ENCODE measurements at regions not wholly inside any gene's neighbourhood (a gene's known extent, or its start where the extent isn't known, plus 50 kb on each side); places are given as distances from the start of the nearest gene placed in this dataset.

GRCh38 chr1:4121293-4121684 is 221.2 kb upstream of the C1orf174 start:
- no CpG with 5 or more reads among the region's 8 CpGs for WGBS (ENCODE audit: extremely low coverage, insufficient coverage, insufficient read length)
- H3K9ac ChIP-seq (ENCODE audit: low read length) = no peak overlapping the region
- no peak overlapping the region for H3K23ac ChIP-seq (ENCODE audit: low read length)
- H4K8ac ChIP-seq (ENCODE audit: low read depth, low read length) = no peak overlapping the region
- H3K18ac ChIP-seq (ENCODE audit: low read length) = no peak overlapping the region
- no peak overlapping the region for H3K4me2 ChIP-seq (ENCODE audit: low read length)
- H4K91ac ChIP-seq (ENCODE audit: low read depth, low read length) = no peak overlapping the region
- no peaks in the 10 kb centered on the region for H3K4me1 ChIP-seq (ENCODE audit: control insufficient read depth in 1 of 2, insufficient read depth in 2 of 2, low read length in 2 of 2)
- no peak overlapping the region for H2AK5ac ChIP-seq (ENCODE audit: low read length)
- H4K12ac ChIP-seq (ENCODE audit: low read depth, low read length) = no peak overlapping the region
- DNase-seq = no peak
- H2BK120ac ChIP-seq (ENCODE audit: insufficient read depth, low read length, poor library complexity) = no peak overlapping the region
- H3K14ac ChIP-seq (ENCODE audit: low read length) = no peak overlapping the region
- H3K27me3 ChIP-seq (ENCODE audit: insufficient read depth, low read length) = no peaks in the 10 kb centered on the region
- no peaks in the 10 kb centered on the region for H3K79me2 ChIP-seq (ENCODE audit: control insufficient read depth, insufficient read depth, low read length, poor library complexity)
- peaks cover 6% of the 10 kb centered on the region for H3K9me3 ChIP-seq (ENCODE audit: insufficient read depth, low read depth, low read length)
- no peak overlapping the region for H3K27ac ChIP-seq (ENCODE audit: low read depth, low read length)
- H3K79me1 ChIP-seq (ENCODE audit: low read length) = no peaks in the 10 kb centered on the region
- H3K36me3 ChIP-seq (ENCODE audit: control insufficient read depth in 1 of 2, insufficient read depth in 2 of 2, low read length in 2 of 2) = no peaks in the 10 kb centered on the region
- no peak overlapping the region for H2AFZ ChIP-seq (ENCODE audit: insufficient read depth, low read length, poor library complexity)
- H2BK12ac ChIP-seq (ENCODE audit: low read length) = no peak overlapping the region
- no peak overlapping the region for H3K4me3 ChIP-seq (ENCODE audit: low read depth, low read length)
- no peak overlapping the region for H3K4ac ChIP-seq (ENCODE audit: low read depth, low read length)
- no peak overlapping the region for H2BK5ac ChIP-seq (ENCODE audit: low read depth, low read length, poor library complexity)

GRCh38 chr1:4121834-4122512 is 221.9 kb upstream of the C1orf174 start:
- no peak overlapping the region for H3K18ac ChIP-seq (ENCODE audit: low read length)
- no peak overlapping the region for H3K4me2 ChIP-seq (ENCODE audit: low read length)
- no peak overlapping the region for H3K14ac ChIP-seq (ENCODE audit: low read length)
- no peak overlapping the region for H2AK5ac ChIP-seq (ENCODE audit: low read length)
- no peaks in the 10 kb centered on the region for H3K79me2 ChIP-seq (ENCODE audit: control insufficient read depth, insufficient read depth, low read length, poor library complexity)
- no peaks in the 10 kb centered on the region for H3K4me1 ChIP-seq (ENCODE audit: control insufficient read depth in 1 of 2, insufficient read depth in 2 of 2, low read length in 2 of 2)
- no peak overlapping the region for H3K9ac ChIP-seq (ENCODE audit: low read length)
- H3K23ac ChIP-seq (ENCODE audit: low read length) = no peak overlapping the region
- no peak overlapping the region for H4K12ac ChIP-seq (ENCODE audit: low read depth, low read length)
- no peak overlapping the region for H2BK12ac ChIP-seq (ENCODE audit: low read length)
- no peak overlapping the region for H2AFZ ChIP-seq (ENCODE audit: insufficient read depth, low read length, poor library complexity)
- no peak for DNase-seq
- no peak overlapping the region for H2BK5ac ChIP-seq (ENCODE audit: low read depth, low read length, poor library complexity)
- no peak overlapping the region for H3K27ac ChIP-seq (ENCODE audit: low read depth, low read length)
- H3K36me3 ChIP-seq (ENCODE audit: control insufficient read depth in 1 of 2, insufficient read depth in 2 of 2, low read length in 2 of 2) = no peaks in the 10 kb centered on the region
- H3K4ac ChIP-seq (ENCODE audit: low read depth, low read length) = no peak overlapping the region
- WGBS (ENCODE audit: extremely low coverage, insufficient coverage, insufficient read length) = no CpG with 5 or more reads among the region's 20 CpGs
- no peak overlapping the region for H4K8ac ChIP-seq (ENCODE audit: low read depth, low read length)
- H3K79me1 ChIP-seq (ENCODE audit: low read length) = no peaks in the 10 kb centered on the region
- H3K9me3 ChIP-seq (ENCODE audit: insufficient read depth, low read depth, low read length) = peaks cover 5% of the 10 kb centered on the region
- no peak overlapping the region for H4K91ac ChIP-seq (ENCODE audit: low read depth, low read length)
- H3K4me3 ChIP-seq (ENCODE audit: low read depth, low read length) = no peak overlapping the region
- H2BK120ac ChIP-seq (ENCODE audit: insufficient read depth, low read length, poor library complexity) = no peak overlapping the region
- no peaks in the 10 kb centered on the region for H3K27me3 ChIP-seq (ENCODE audit: insufficient read depth, low read length)

- Histone ChIP-seq H4K8ac (ENCODE audit: low read depth, low read length) (no peak overlapping the region), H3K23ac (ENCODE audit: low read length) (no peak overlapping the region), H3K4me2 (ENCODE audit: low read length) (no peak overlapping the region), H3K9me3 (ENCODE audit: insufficient read depth, low read depth, low read length) (peaks cover 5% of the 10 kb centered on the region), H2AK5ac (ENCODE audit: low read length) (no peak overlapping the region), H2BK12ac (ENCODE audit: low read length) (no peak overlapping the region), H3K79me1 (ENCODE audit: low read length) (no peaks in the 10 kb centered on the region), H3K79me2 (ENCODE audit: control insufficient read depth, insufficient read depth, low read length, poor library complexity) (no peaks in the 10 kb centered on the region), H3K4ac (ENCODE audit: low read depth, low read length) (no peak overlapping the region), H3K27ac (ENCODE audit: low read depth, low read length) (no peak overlapping the region), H2BK120ac (ENCODE audit: insufficient read depth, low read length, poor library complexity) (no peak overlapping the region), H3K4me1 (ENCODE audit: control insufficient read depth in 1 of 2, insufficient read depth in 2 of 2, low read length in 2 of 2) (no peaks in the 10 kb centered on the region), H2AFZ (ENCODE audit: insufficient read depth, low read length, poor library complexity) (no peak overlapping the region), H4K91ac (ENCODE audit: low read depth, low read length) (no peak overlapping the region), H3K27me3 (ENCODE audit: insufficient read depth, low read length) (no peaks in the 10 kb centered on the region), H3K36me3 (ENCODE audit: control insufficient read depth in 1 of 2, insufficient read depth in 2 of 2, low read length in 2 of 2) (no peaks in the 10 kb centered on the region), H2BK5ac (ENCODE audit: low read depth, low read length, poor library complexity) (no peak overlapping the region), H3K14ac (ENCODE audit: low read length) (no peak overlapping the region), H4K12ac (ENCODE audit: low read depth, low read length) (no peak overlapping the region), H3K18ac (ENCODE audit: low read length) (no peak overlapping the region), H3K4me3 (ENCODE audit: low read depth, low read length) (no peak overlapping the region), H3K9ac (ENCODE audit: low read length) (no peak overlapping the region)
- WGBS (ENCODE audit: extremely low coverage, insufficient coverage, insufficient read length) = no CpG with 5 or more reads among the region's 8 CpGs
- DNase-seq = no peak
Measured at GRCh38 chr1:4122513-4123160, 222.6 kb upstream of the C1orf174 start.

GRCh38 chr1:4124631-4125145 is 224.6 kb upstream of the C1orf174 start:
- no peak overlapping the region for H3K4ac ChIP-seq (ENCODE audit: low read depth, low read length)
- no peak overlapping the region for H2BK5ac ChIP-seq (ENCODE audit: low read depth, low read length, poor library complexity)
- H4K8ac ChIP-seq (ENCODE audit: low read depth, low read length) = no peak overlapping the region
- no peaks in the 10 kb centered on the region for H3K4me1 ChIP-seq (ENCODE audit: control insufficient read depth in 1 of 2, insufficient read depth in 2 of 2, low read length in 2 of 2)
- H3K79me2 ChIP-seq (ENCODE audit: control insufficient read depth, insufficient read depth, low read length, poor library complexity) = no peaks in the 10 kb centered on the region
- H3K4me3 ChIP-seq (ENCODE audit: low read depth, low read length) = no peak overlapping the region
- no peak overlapping the region for H4K91ac ChIP-seq (ENCODE audit: low read depth, low read length)
- no peak overlapping the region for H2BK12ac ChIP-seq (ENCODE audit: low read length)
- H3K79me1 ChIP-seq (ENCODE audit: low read length) = no peaks in the 10 kb centered on the region
- peaks cover under 1% of the 10 kb centered on the region for H3K9me3 ChIP-seq (ENCODE audit: insufficient read depth, low read depth, low read length)
- no peaks in the 10 kb centered on the region for H3K36me3 ChIP-seq (ENCODE audit: control insufficient read depth in 1 of 2, insufficient read depth in 2 of 2, low read length in 2 of 2)
- no peak overlapping the region for H3K14ac ChIP-seq (ENCODE audit: low read length)
- H2AK5ac ChIP-seq (ENCODE audit: low read length) = no peak overlapping the region
- no CpG with 5 or more reads among the region's 6 CpGs for WGBS (ENCODE audit: extremely low coverage, insufficient coverage, insufficient read length)
- H2BK120ac ChIP-seq (ENCODE audit: insufficient read depth, low read length, poor library complexity) = no peak overlapping the region
- H3K18ac ChIP-seq (ENCODE audit: low read length) = no peak overlapping the region
- H4K12ac ChIP-seq (ENCODE audit: low read depth, low read length) = no peak overlapping the region
- H3K23ac ChIP-seq (ENCODE audit: low read length) = no peak overlapping the region
- no peak overlapping the region for H3K4me2 ChIP-seq (ENCODE audit: low read length)
- H2AFZ ChIP-seq (ENCODE audit: insufficient read depth, low read length, poor library complexity) = no peak overlapping the region
- no peak overlapping the region for H3K27ac ChIP-seq (ENCODE audit: low read depth, low read length)
- no peak overlapping the region for H3K9ac ChIP-seq (ENCODE audit: low read length)
- no peaks in the 10 kb centered on the region for H3K27me3 ChIP-seq (ENCODE audit: insufficient read depth, low read length)
- DNase-seq = no peak

Data from trophoblast cell (in vitro differentiated cells and primary cell).